SU-DHL-6 (cell line): ENCODE measurements at regions not wholly inside any gene's neighbourhood (a gene's known extent, or its start where the extent isn't known, plus 50 kb on each side); places are given as distances from the start of the nearest gene placed in this dataset.

Experiments
- H2AFZ ChIP-seq: fragments of 200-600 bp; sonication (generic); 2 replicates; pipeline ENCODE4 v1.6.1; 2014; ENCODE audit warnings: low read depth, mild to moderate bottlenecking, moderate library complexity, mixed read lengths, antibody characterized with exemption, low read length; ENCODE audit not compliant: severe bottlenecking
- H3F3A ChIP-seq: fragments of 200-600 bp; shearing (Covaris generic); 2 replicates; pipeline ENCODE4 v1.6.0; 2016; ENCODE audit warnings: antibody characterized with exemption, mild to moderate bottlenecking; ENCODE audit not compliant: insufficient read depth
- H3K27ac ChIP-seq: fragments of 200-600 bp; sonication (generic); 2 replicates; pipeline ENCODE4 v1.5.1; 2016; ENCODE audit warnings: low read depth, mild to moderate bottlenecking, low read length, moderate library complexity, mixed read lengths
- H3K27me3 ChIP-seq: fragments of 200-600 bp; sonication (generic), shearing (Covaris generic); 2 replicates; pipeline ENCODE4 v1.6.0; 2014; ENCODE audit warnings: mild to moderate bottlenecking, low read length
- H3K36me3 ChIP-seq: fragments of 200-600 bp; sonication (generic); 2 replicates; pipeline ENCODE4 v1.6.1; 2014; ENCODE audit warnings: mild to moderate bottlenecking, low read length, mixed read lengths
- H3K4me2 ChIP-seq: fragments of 300-600, 200-600 bp; shearing (Covaris generic), sonication (generic); 2 replicates; pipeline ENCODE4 v1.6.0; 2014; ENCODE audit warnings: low read length, low read depth, mild to moderate bottlenecking; ENCODE audit not compliant: poor library complexity, severe bottlenecking
- H3K4me3 ChIP-seq: fragments of 200-600 bp; sonication (generic); 2 replicates; pipeline ENCODE4 v1.5.1; 2014; ENCODE audit warnings: antibody characterized with exemption, low read length, mild to moderate bottlenecking, mixed read lengths; ENCODE audit not compliant: insufficient read depth, poor library complexity, severe bottlenecking
- H3K79me2 ChIP-seq: fragments of 200-600 bp; sonication (generic); 2 replicates; pipeline ENCODE4 v1.6.1; 2014; ENCODE audit warnings: mild to moderate bottlenecking, low read length, moderate library complexity; ENCODE audit not compliant: insufficient read depth
- H3K9ac ChIP-seq: fragments of 200-600 bp; sonication (generic); 2 replicates; pipeline ENCODE4 v1.7.0; 2014; ENCODE audit warnings: mild to moderate bottlenecking, low read length
- H3K9me2 ChIP-seq: fragments of 200-600 bp; sonication (generic); replicated peaks from 2 replicates; pipeline ENCODE4 v1.6.1; 2014; ENCODE audit warnings: low read length; ENCODE audit not compliant: insufficient read depth
- H3K9me3 ChIP-seq: fragments of 200-600 bp; sonication (generic); 2 replicates; pipeline ENCODE4 v1.6.1; 2014; ENCODE audit warnings: low read length, mixed read lengths; ENCODE audit not compliant: insufficient read depth
- H4K20me1 ChIP-seq: fragments of 200-600 bp; sonication (generic); 2 replicates; pipeline ENCODE4 v1.6.1; 2014; ENCODE audit warnings: low read depth, mild to moderate bottlenecking, antibody characterized with exemption, low read length, moderate library complexity, mixed read lengths
- EZH2phosphoT487 ChIP-seq: fragments of 200-600 bp; sonication (generic), shearing (Covaris generic); conservative IDR thresholded peaks from 2 replicates; pipeline ENCODE4 v1.6.1; 2018; ENCODE audit warnings: mild to moderate bottlenecking, antibody characterized with exemption, low read length, moderate library complexity, mixed read lengths
- TF ChIP-seq, protein P1 (sequence below): fragments of 200-600 bp; sonication (generic); IDR thresholded peaks from one replicate; pipeline ENCODE4 v1.5.1; 2017; ENCODE audit warnings: antibody characterized with exemption, mild to moderate bottlenecking, low read length, moderate library complexity; ENCODE audit not compliant: insufficient read depth, poor library complexity, severe bottlenecking

DNA sequence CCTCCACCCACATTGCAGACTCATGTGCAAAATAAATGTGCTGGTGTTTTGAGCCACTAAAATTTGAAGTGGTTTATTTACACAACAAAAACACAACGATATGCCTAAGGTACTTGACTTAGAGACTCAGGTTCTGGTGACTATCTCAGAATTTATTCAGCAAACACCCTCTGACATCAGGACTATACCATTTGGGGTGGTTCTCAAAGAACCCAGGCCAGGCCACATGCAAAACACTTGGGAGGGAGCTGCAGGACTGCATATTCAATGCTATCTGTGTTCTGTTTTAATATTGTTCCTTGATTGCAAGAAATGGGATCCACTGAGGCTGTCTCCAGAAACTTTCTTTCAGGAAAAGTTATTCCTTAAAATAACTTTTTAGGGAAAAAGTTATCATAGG, 91.6 kb downstream of the LINC00237 start:
- Histone ChIP-seq H3K4me3 (no peak overlapping the region), H4K20me1 (no peaks in the 10 kb centered on the region), H3K9me3 (no peaks in the 10 kb centered on the region), H3K27me3 (no peaks in the 10 kb centered on the region), H3K79me2 (no peaks in the 10 kb centered on the region), H2AFZ (no peak overlapping the region), H3K9ac (no peak overlapping the region), H3K4me2 (no peak overlapping the region), H3F3A (no peaks in the 10 kb centered on the region), H3K9me2 (no peaks in the 10 kb centered on the region), H3K27ac (no peak overlapping the region), H3K36me3 (no peaks in the 10 kb centered on the region)
- TF ChIP-seq, protein P1, sequence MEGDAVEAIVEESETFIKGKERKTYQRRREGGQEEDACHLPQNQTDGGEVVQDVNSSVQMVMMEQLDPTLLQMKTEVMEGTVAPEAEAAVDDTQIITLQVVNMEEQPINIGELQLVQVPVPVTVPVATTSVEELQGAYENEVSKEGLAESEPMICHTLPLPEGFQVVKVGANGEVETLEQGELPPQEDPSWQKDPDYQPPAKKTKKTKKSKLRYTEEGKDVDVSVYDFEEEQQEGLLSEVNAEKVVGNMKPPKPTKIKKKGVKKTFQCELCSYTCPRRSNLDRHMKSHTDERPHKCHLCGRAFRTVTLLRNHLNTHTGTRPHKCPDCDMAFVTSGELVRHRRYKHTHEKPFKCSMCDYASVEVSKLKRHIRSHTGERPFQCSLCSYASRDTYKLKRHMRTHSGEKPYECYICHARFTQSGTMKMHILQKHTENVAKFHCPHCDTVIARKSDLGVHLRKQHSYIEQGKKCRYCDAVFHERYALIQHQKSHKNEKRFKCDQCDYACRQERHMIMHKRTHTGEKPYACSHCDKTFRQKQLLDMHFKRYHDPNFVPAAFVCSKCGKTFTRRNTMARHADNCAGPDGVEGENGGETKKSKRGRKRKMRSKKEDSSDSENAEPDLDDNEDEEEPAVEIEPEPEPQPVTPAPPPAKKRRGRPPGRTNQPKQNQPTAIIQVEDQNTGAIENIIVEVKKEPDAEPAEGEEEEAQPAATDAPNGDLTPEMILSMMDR, result no peak

DNA sequence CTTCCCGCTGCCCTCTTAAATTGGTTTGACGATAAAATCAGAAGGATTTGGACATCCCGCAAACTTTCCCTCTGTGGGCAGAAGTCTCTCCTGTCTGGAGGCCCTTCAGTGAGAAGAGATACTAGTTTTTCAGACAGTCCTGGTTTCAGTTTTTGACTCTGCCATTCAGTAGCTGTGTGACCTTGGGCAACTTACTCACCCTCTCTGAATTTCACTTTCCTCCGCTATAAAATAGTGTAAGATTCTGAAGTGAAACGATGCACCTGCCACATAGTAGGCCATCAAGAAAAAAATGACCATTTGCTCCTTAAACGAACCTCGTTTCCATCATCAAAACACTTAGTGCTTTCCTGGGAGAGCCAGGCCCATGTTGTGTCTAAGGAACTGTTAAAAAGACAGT, 97.2 kb downstream of the LINC00237 start:
- H3K79me2 ChIP-seq, result no peaks in the 10 kb centered on the region
- no peak overlapping the region for H3K9ac ChIP-seq
- no peaks in the 10 kb centered on the region for H3K36me3 ChIP-seq
- H2AFZ ChIP-seq, result no peak overlapping the region
- H3K4me2 ChIP-seq, result no peak overlapping the region
- H3K9me2 ChIP-seq, result no peaks in the 10 kb centered on the region
- no peaks in the 10 kb centered on the region for H3F3A ChIP-seq
- TF ChIP-seq, protein P1, result no peak
- TF ChIP-seq EZH2phosphoT487, result no peak
- H3K27ac ChIP-seq, result no peak overlapping the region
- H4K20me1 ChIP-seq, result no peaks in the 10 kb centered on the region
- H3K9me3 ChIP-seq, result no peaks in the 10 kb centered on the region
- H3K4me3 ChIP-seq, result no peak overlapping the region
- H3K27me3 ChIP-seq, result no peaks in the 10 kb centered on the region

DNA sequence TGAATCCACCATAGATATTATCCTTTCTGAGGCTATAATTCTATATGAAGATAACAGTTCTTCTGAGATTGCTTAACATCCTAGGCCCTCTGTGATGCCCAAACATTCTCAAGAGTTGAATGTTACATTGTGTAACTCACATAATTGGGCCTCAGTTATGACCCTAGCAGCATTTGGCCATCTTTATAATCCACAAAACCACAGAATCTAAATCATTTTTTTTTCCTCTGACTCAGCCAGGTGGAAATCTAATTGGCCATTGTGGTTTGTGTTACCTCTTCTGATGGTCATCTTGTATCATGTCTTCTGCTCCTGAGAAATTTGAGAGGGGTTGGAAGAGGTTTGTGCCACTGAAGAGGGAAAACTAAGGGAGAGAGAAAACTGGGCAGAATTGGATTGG, 99.5 kb downstream of the LINC00237 start:
- Histone ChIP-seq H3F3A (no peaks in the 10 kb centered on the region), H3K27ac (no peak overlapping the region), H4K20me1 (no peaks in the 10 kb centered on the region), H3K4me3 (no peak overlapping the region), H3K9ac (no peak overlapping the region), H3K36me3 (no peaks in the 10 kb centered on the region), H3K9me2 (no peaks in the 10 kb centered on the region), H3K9me3 (no peaks in the 10 kb centered on the region), H3K79me2 (no peaks in the 10 kb centered on the region), H2AFZ (no peak overlapping the region), H3K4me2 (no peak overlapping the region), H3K27me3 (no peaks in the 10 kb centered on the region)
- TF ChIP-seq EZH2phosphoT487, result no peak
- TF ChIP-seq, protein P1, result no peak
